LNCAP (cell line): ENCODE measurements at regions not wholly inside any gene's neighbourhood (a gene's known extent, or its start where the extent isn't known, plus 50 kb on each side); places are given as distances from the start of the nearest gene placed in this dataset.

Source experiments
- CTCF ChIP-seq: fragments of 450-650 bp; IDR thresholded peaks from 2 replicates; pipeline ENCODE4 v1.5.1; 2017; ENCODE audit warnings: mild to moderate bottlenecking

GRCh38 chr3:173216063-173216462, 75.0 kb upstream of the SPATA16 start:
- no peak for TF ChIP-seq CTCF

GRCh38 chr3:173214576-173214975, 73.5 kb upstream of the SPATA16 start:
- no peak for TF ChIP-seq CTCF

GRCh38 chr3:173199568-173199967, 58.5 kb upstream of the SPATA16 start:
- TF ChIP-seq CTCF = no peak

- TF ChIP-seq CTCF = no peak
Measured at GRCh38 chr3:173191611-173192010, 50.6 kb upstream of the SPATA16 start.
